HG02943 (cell line): ENCODE measurements at regions not wholly inside any gene's neighbourhood (a gene's known extent, or its start where the extent isn't known, plus 50 kb on each side); places are given as distances from the start of the nearest gene placed in this dataset.

Source experiments
- ATAC-seq: cut with Tn5 transposase; IDR thresholded peaks from one replicate; pipeline ENCODE4 v1.9.1; 2021; ENCODE audit warnings: mild to moderate bottlenecking, low read depth, moderate library complexity; ENCODE audit not compliant: unreplicated experiment

- ATAC-seq, result no peak
Observed at GRCh38 chr3:178456621-178457285, 79.5 kb upstream of the KCNMB2 start.

GRCh38 chr3:178457511-178457910, 78.7 kb upstream of the KCNMB2 start:
- no peak for ATAC-seq

GRCh38 chr3:178458313-178459037, 77.8 kb upstream of the KCNMB2 start:
- ATAC-seq, result no peak

- ATAC-seq, result no peak
Observed at GRCh38 chr3:178459038-178459410, 77.2 kb upstream of the KCNMB2 start.

GRCh38 chr3:178465260-178466180, 70.7 kb upstream of the KCNMB2 start:
- ATAC-seq, result no peak

GRCh38 chr3:178472941-178473340, 63.3 kb upstream of the KCNMB2 start:
- no peak for ATAC-seq

- ATAC-seq, result no peak
Observed at GRCh38 chr3:178474526-178474925, 61.7 kb upstream of the KCNMB2 start.

- ATAC-seq, result no peak
Observed at GRCh38 chr3:178475062-178475461, 61.2 kb upstream of the KCNMB2 start.

- no peak for ATAC-seq
Observed at GRCh38 chr3:178476886-178477285, 59.4 kb upstream of the KCNMB2 start.

- ATAC-seq, result no peak
Observed at GRCh38 chr3:178479446-178479845, 56.8 kb upstream of the KCNMB2 start.

- no peak for ATAC-seq
Observed at GRCh38 chr3:178479860-178480259, 56.4 kb upstream of the KCNMB2 start.

- no peak for ATAC-seq
Observed at GRCh38 chr3:178480274-178480673, 56.0 kb upstream of the KCNMB2 start.

- ATAC-seq, result peak; percentile 97
Observed at GRCh38 chr3:178480795-178481194, 55.4 kb upstream of the KCNMB2 start.

GRCh38 chr3:178482981-178483380, 53.3 kb upstream of the KCNMB2 start:
- ATAC-seq, result no peak

- no peak for ATAC-seq
Observed at GRCh38 chr3:178483704-178484103, 52.5 kb upstream of the KCNMB2 start.

GRCh38 chr3:178485756-178486155, 50.5 kb upstream of the KCNMB2 start:
- ATAC-seq, result no peak
